ENCODE measurements at regions not wholly inside any gene's neighbourhood (a gene's known extent, or its start where the extent isn't known, plus 50 kb on each side); places are given as distances from the start of the nearest gene placed in this dataset.

- H3K27me3 ChIP-seq (ENCODE audit: insufficient read depth, low read length), result no peaks in the 10 kb centered on the region
- H3K4me1 ChIP-seq (ENCODE audit: insufficient read depth, low read length), result no peaks in the 10 kb centered on the region
- H3K9me3 ChIP-seq (ENCODE audit: low read depth, low read length), result peaks cover 9% of the 10 kb centered on the region
- H3K4me3 ChIP-seq (ENCODE audit: low read length), result no peak overlapping the region
These were observed 120.7 kb upstream of the DAZL start for GRCh38 chr3:16725972-16726371.

- peaks cover 9% of the 10 kb centered on the region for H3K9me3 ChIP-seq (ENCODE audit: low read depth, low read length)
- H3K4me3 ChIP-seq (ENCODE audit: low read length), result no peak overlapping the region
- no peaks in the 10 kb centered on the region for H3K27me3 ChIP-seq (ENCODE audit: insufficient read depth, low read length)
- H3K4me1 ChIP-seq (ENCODE audit: insufficient read depth, low read length), result no peaks in the 10 kb centered on the region
These were observed 123.8 kb upstream of the DAZL start for GRCh38 chr3:16728770-16729745.

- no peaks in the 10 kb centered on the region for H3K4me1 ChIP-seq (ENCODE audit: insufficient read depth, low read length)
These were observed 133.2 kb upstream of the DAZL start for GRCh38 chr3:16738451-16738850.

GRCh38 chr3:16739541-16740105 is 134.4 kb upstream of the DAZL start:
- Histone ChIP-seq H3K4me1 (ENCODE audit: insufficient read depth, low read length) (no peaks in the 10 kb centered on the region), H3K27me3 (ENCODE audit: insufficient read depth, low read length) (no peaks in the 10 kb centered on the region), H3K9me3 (ENCODE audit: low read depth, low read length) (peaks cover 5% of the 10 kb centered on the region), H3K4me3 (ENCODE audit: low read length) (no peak overlapping the region)

More at GRCh38 chr3:16738451-16738850, 133.2 kb upstream of the DAZL start:
- Histone ChIP-seq H3K9me3 (ENCODE audit: low read depth, low read length) (peaks cover 5% of the 10 kb centered on the region), H3K27me3 (ENCODE audit: insufficient read depth, low read length) (no peaks in the 10 kb centered on the region), H3K4me3 (ENCODE audit: low read length) (no peak overlapping the region)

DNA sequence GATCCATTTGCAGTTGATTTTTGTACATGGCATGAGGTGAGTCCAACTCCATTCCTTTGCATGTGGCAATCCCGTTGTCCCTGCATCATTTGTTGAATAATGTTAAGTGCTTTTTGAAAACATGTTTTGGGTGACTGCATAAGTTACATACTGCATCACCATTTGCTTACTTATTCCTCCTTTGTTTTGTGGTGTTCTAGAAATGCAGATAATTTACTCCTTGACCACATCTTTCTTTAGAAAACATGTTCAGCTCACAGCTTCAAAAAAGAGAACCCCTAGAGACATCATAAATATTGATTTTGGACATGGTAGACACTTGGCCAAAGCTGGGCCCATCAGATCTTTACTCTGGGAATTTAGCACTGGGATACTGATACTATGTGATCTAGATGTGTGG is 135.3 kb upstream of the DAZL start:
- Histone ChIP-seq H3K27me3 (ENCODE audit: insufficient read depth, low read length) (no peaks in the 10 kb centered on the region), H3K4me1 (ENCODE audit: insufficient read depth, low read length) (no peaks in the 10 kb centered on the region), H3K4me3 (ENCODE audit: low read length) (no peak overlapping the region), H3K9me3 (ENCODE audit: low read depth, low read length) (peaks cover 5% of the 10 kb centered on the region)

- Histone ChIP-seq H3K4me3 (ENCODE audit: low read length) (no peak overlapping the region), H3K9me3 (ENCODE audit: low read depth, low read length) (peaks cover 5% of the 10 kb centered on the region), H3K4me1 (ENCODE audit: insufficient read depth, low read length) (no peaks in the 10 kb centered on the region), H3K27me3 (ENCODE audit: insufficient read depth, low read length) (no peaks in the 10 kb centered on the region)
These were observed 136.0 kb upstream of the DAZL start for GRCh38 chr3:16741103-16741758.

GRCh38 chr3:16741890-16742289 is 136.7 kb upstream of the DAZL start:
- Histone ChIP-seq H3K4me1 (ENCODE audit: insufficient read depth, low read length) (no peaks in the 10 kb centered on the region), H3K4me3 (ENCODE audit: low read length) (no peak overlapping the region), H3K27me3 (ENCODE audit: insufficient read depth, low read length) (no peaks in the 10 kb centered on the region), H3K9me3 (ENCODE audit: low read depth, low read length) (peaks cover 5% of the 10 kb centered on the region)

DNA sequence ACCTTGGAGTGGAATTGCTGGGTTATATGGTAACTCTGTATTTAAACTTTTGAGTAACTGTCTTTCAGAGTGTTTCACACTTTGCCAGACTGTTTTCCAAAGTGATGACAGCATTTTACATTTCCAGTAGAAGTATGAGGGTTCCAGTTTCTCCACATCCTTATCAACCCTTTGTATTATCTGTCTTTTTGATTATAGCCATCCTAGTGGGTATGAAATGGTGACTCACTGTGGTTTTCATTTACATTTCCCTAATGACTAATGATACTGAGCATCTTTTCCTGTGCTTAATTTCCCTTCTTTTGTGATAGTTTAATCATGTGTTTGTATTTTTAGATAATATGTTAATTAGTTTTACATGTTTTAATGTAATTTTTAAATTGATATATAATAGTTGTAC is 138.1 kb upstream of the DAZL start:
- no peaks in the 10 kb centered on the region for H3K27me3 ChIP-seq (ENCODE audit: insufficient read depth, low read length)
- peaks cover 5% of the 10 kb centered on the region for H3K9me3 ChIP-seq (ENCODE audit: low read depth, low read length)
- no peak overlapping the region for H3K4me3 ChIP-seq (ENCODE audit: low read length)
- H3K4me1 ChIP-seq (ENCODE audit: insufficient read depth, low read length), result no peaks in the 10 kb centered on the region

DNA sequence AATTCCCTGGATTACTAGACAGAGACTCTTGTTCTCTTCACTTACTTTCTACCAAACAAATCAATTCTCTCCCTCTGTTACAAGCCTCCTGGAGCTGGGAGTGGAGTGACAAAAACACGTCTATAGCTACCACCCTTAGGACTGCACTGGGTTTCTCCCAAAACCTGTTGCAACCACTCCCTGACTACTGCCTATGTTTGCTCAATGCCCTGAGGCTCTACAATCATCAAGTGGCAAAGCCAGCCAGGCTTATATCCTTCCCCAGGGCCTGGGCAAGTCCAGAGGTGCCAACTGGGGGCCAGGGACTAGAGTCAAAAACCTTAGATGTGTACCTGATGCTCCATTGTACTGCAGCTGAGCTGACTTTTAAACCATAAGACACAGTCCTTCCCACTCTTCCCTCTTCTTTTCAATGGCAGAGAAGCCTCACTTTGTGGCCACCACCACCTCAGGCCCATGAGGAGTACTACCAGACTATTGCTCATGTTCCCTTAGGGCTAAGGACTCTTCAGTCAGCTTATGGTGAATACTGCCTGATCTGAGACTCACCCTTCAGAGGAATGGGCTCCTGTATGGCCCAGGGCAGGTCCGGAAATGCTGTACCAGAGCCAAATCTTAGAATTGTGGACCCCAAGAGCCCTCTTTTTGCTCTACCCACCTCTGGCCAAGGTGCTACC is 125.4 kb upstream of the PLCL2 start:
- Histone ChIP-seq H3K4me3 (ENCODE audit: low read length) (no peak overlapping the region), H3K4me1 (ENCODE audit: insufficient read depth, low read length) (no peaks in the 10 kb centered on the region), H3K9me3 (ENCODE audit: low read depth, low read length) (no peaks in the 10 kb centered on the region), H3K27me3 (ENCODE audit: insufficient read depth, low read length) (no peaks in the 10 kb centered on the region)

GRCh38 chr3:16761571-16761970 is 123.2 kb upstream of the PLCL2 start:
- Histone ChIP-seq H3K9me3 (ENCODE audit: low read depth, low read length) (no peaks in the 10 kb centered on the region), H3K4me3 (ENCODE audit: low read length) (no peak overlapping the region), H3K27me3 (ENCODE audit: insufficient read depth, low read length) (no peaks in the 10 kb centered on the region), H3K4me1 (ENCODE audit: insufficient read depth, low read length) (no peaks in the 10 kb centered on the region)

DNA sequence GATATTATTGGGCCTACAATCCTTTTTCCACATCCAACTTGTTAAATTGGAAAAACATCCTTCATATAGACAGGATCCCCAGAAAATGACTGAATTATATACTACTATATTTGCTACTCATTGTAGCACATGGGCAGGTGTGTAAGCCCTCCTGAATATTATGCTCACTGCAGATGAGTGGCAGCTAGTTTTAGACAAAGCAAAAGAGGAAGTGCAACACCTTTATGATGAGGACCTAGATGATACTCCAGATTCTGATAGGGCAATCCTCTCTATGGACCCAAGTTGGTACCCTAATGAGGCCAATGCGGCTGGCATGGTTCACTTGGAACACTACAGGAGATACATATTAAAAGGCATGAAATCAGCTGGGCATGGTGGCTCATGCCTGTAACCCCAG is 119.1 kb upstream of the PLCL2 start:
- no peak overlapping the region for H3K4me3 ChIP-seq (ENCODE audit: low read length)
- peaks cover 3% of the 10 kb centered on the region for H3K4me1 ChIP-seq (ENCODE audit: insufficient read depth, low read length)
- H3K9me3 ChIP-seq (ENCODE audit: low read depth, low read length), result no peaks in the 10 kb centered on the region
- no peaks in the 10 kb centered on the region for H3K27me3 ChIP-seq (ENCODE audit: insufficient read depth, low read length)

DNA sequence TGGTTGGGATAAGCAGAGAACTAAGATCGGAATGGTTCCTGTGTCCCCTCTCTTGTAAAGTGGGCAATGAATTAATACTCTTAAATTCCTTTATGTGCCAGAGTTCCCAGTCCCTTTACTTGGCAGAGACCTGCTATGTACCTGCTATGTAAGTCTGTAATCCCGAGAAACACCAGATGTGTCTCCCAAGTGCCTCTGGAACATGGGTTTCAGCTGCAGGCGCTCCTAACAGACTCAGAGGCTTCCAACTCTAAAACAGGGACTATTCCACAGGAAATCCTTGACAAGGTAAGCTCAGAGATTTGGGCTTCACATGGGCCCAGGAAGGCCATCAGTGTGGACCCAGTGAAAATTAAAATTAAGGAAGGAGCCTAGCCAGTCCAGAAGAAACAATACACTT is 117.7 kb upstream of the PLCL2 start:
- Histone ChIP-seq H3K4me3 (ENCODE audit: low read length) (no peak overlapping the region), H3K4me1 (ENCODE audit: insufficient read depth, low read length) (peaks cover 3% of the 10 kb centered on the region), H3K9me3 (ENCODE audit: low read depth, low read length) (no peaks in the 10 kb centered on the region), H3K27me3 (ENCODE audit: insufficient read depth, low read length) (no peaks in the 10 kb centered on the region)

DNA sequence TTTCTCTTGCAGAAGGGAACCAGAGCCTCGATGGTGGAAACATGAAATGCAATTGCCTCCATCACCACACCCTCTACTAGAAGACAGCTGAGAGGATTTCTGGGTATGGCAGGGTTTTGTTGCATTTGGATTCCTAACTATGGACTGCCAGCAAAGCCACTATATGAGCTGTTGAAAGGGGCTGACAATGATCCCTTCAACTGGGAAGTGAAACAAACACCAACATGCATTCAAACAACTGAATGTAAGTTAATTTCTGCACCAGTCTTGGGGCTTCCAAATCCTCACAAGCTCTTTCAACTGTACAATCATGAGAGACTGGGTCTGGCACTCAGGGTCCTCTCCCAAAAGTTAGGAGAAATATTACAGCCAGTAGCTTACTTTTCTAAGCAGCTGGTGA is 116.7 kb upstream of the PLCL2 start:
- no peaks in the 10 kb centered on the region for H3K27me3 ChIP-seq (ENCODE audit: insufficient read depth, low read length)
- peaks cover 3% of the 10 kb centered on the region for H3K4me1 ChIP-seq (ENCODE audit: insufficient read depth, low read length)
- H3K9me3 ChIP-seq (ENCODE audit: low read depth, low read length), result no peaks in the 10 kb centered on the region
- H3K4me3 ChIP-seq (ENCODE audit: low read length), result no peak overlapping the region

GRCh38 chr3:16768956-16769355 is 115.8 kb upstream of the PLCL2 start:
- Histone ChIP-seq H3K9me3 (ENCODE audit: low read depth, low read length) (no peaks in the 10 kb centered on the region), H3K27me3 (ENCODE audit: insufficient read depth, low read length) (no peaks in the 10 kb centered on the region), H3K4me3 (ENCODE audit: low read length) (no peak overlapping the region), H3K4me1 (ENCODE audit: insufficient read depth, low read length) (peaks cover 3% of the 10 kb centered on the region)

- Histone ChIP-seq H3K4me3 (ENCODE audit: low read length) (no peak overlapping the region), H3K27me3 (ENCODE audit: insufficient read depth, low read length) (no peaks in the 10 kb centered on the region), H3K9me3 (ENCODE audit: low read depth, low read length) (no peaks in the 10 kb centered on the region), H3K4me1 (ENCODE audit: insufficient read depth, low read length) (peaks cover 3% of the 10 kb centered on the region)
These were observed 115.2 kb upstream of the PLCL2 start for GRCh38 chr3:16769525-16769924.

Measured in mononuclear cell (primary cell).